DND-41 (cell line): ENCODE measurements at regions not wholly inside any gene's neighbourhood (a gene's known extent, or its start where the extent isn't known, plus 50 kb on each side); places are given as distances from the start of the nearest gene placed in this dataset.

Experiments
- ATAC-seq: fragments of 200-7000 bp; cut with Tn5 transposase; 3 replicates; pipeline ENCODE4 v1.9.1; 2021; ENCODE audit warnings: low read depth; ENCODE audit not compliant: insufficient read depth
- DNase-seq: peaks from one replicate; pipeline ENCODE4 v3.0.0-alpha.2; 2020
- H2AFZ ChIP-seq: 2 replicates; pipeline ENCODE4 v1.6.0; 2012; ENCODE audit warnings: low read depth, low read length
- H3K27ac ChIP-seq: 2 replicates; pipeline ENCODE4 v1.5.1; 2012; ENCODE audit warnings: low read length, inconsistent platforms
- H3K27me3 ChIP-seq: fragments of 200-600 bp; sonication (generic); 2 replicates; pipeline ENCODE4 v1.6.0; 2012; ENCODE audit warnings: low read length, mild to moderate bottlenecking, inconsistent platforms; ENCODE audit not compliant: insufficient read depth, poor library complexity
- H3K36me3 ChIP-seq: 2 replicates; pipeline ENCODE4 v1.5.1; 2012; ENCODE audit warnings: low read length, inconsistent platforms; ENCODE audit not compliant: insufficient read depth
- H3K4me1 ChIP-seq: 2 replicates; pipeline ENCODE4 v1.5.1; 2012; ENCODE audit warnings: mild to moderate bottlenecking, low read length; ENCODE audit not compliant: insufficient read depth
- H3K4me2 ChIP-seq: 2 replicates; pipeline ENCODE4 v1.6.0; 2012; ENCODE audit warnings: mild to moderate bottlenecking, moderate library complexity, low read length, inconsistent platforms; ENCODE audit not compliant: insufficient read depth
- H3K4me3 ChIP-seq, 2 experiments: fragments of 200-600 bp in 1 of 2; shearing (Covaris generic) in 1 of 2; 2 replicates each; pipeline ENCODE4 v1.5.1; 2012 to 2016; ENCODE audit warnings: inconsistent platforms in 2 of 2, low read length in 2 of 2, mild to moderate bottlenecking in 2 of 2, low read depth in 1 of 2, moderate library complexity in 1 of 2
- H3K79me2 ChIP-seq: 2 replicates; pipeline ENCODE4 v1.6.0; 2012; ENCODE audit warnings: low read length, inconsistent platforms; ENCODE audit not compliant: insufficient read depth
- H3K9ac ChIP-seq: 2 replicates; pipeline ENCODE4 v1.6.0; 2012; ENCODE audit warnings: low read depth, mild to moderate bottlenecking, inconsistent platforms, low read length, moderate library complexity
- H3K9me3 ChIP-seq: 2 replicates; pipeline ENCODE4 v1.5.1; 2012; ENCODE audit warnings: low read length, moderate library complexity, mild to moderate bottlenecking, inconsistent platforms; ENCODE audit not compliant: insufficient read depth, severe bottlenecking
- H4K20me1 ChIP-seq: 2 replicates; pipeline ENCODE4 v1.6.0; 2012; ENCODE audit warnings: low read length; ENCODE audit not compliant: insufficient read depth
- EZH2 ChIP-seq: IDR thresholded peaks from 3 replicates; pipeline ENCODE4 v1.6.1; 2012; ENCODE audit warnings: borderline replicate concordance, low read depth, mild to moderate bottlenecking, moderate library complexity, low read length, inconsistent platforms; ENCODE audit not compliant: severe bottlenecking
- TF ChIP-seq, protein P1 (sequence below): IDR thresholded peaks from 2 replicates; pipeline ENCODE4 v1.5.1; 2012; ENCODE audit warnings: borderline replicate concordance, low read length, moderate library complexity, mild to moderate bottlenecking; ENCODE audit not compliant: poor library complexity, severe bottlenecking; ENCODE audit errors: extremely low read depth

DNA sequence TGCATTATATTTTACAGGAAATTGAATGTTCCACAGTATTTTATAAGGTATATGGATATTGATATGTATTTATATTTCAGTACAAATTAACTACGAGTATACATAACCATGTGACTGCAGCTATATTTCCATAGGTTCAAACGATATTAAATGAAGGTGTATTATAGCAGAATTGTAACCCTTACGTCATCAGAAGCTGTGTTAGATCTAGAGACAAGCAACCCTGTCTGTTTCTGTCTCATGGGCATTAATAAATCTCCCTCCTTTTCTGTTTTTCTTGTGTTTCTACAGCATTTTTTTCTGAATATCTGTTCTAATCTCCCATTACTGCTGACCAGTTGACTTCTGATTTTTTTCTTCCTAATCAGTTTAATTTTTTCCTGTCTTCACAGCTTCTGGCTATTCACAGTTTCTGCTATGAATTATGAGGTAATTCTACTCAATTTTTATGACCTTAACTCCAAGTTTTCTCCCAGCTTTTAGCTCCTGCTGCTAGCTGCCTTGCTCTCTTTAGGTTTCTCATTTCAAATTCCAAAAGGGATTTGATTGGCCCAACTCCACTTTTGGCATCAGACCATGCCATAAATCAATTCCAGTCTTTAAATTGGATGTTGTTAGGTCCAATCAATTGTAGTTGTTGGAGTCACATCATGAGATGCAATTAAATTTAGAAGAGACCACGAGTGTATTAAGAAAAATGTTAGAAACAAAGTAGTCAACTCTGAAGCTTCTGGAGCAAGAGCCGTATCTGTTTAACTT is 277.5 kb upstream of the ZSWIM2 start:
- TF ChIP-seq, protein P1, sequence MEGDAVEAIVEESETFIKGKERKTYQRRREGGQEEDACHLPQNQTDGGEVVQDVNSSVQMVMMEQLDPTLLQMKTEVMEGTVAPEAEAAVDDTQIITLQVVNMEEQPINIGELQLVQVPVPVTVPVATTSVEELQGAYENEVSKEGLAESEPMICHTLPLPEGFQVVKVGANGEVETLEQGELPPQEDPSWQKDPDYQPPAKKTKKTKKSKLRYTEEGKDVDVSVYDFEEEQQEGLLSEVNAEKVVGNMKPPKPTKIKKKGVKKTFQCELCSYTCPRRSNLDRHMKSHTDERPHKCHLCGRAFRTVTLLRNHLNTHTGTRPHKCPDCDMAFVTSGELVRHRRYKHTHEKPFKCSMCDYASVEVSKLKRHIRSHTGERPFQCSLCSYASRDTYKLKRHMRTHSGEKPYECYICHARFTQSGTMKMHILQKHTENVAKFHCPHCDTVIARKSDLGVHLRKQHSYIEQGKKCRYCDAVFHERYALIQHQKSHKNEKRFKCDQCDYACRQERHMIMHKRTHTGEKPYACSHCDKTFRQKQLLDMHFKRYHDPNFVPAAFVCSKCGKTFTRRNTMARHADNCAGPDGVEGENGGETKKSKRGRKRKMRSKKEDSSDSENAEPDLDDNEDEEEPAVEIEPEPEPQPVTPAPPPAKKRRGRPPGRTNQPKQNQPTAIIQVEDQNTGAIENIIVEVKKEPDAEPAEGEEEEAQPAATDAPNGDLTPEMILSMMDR = no peak
- no peak for TF ChIP-seq EZH2
- ATAC-seq (no peak), DNase-seq (no peak)
- H3K27me3 ChIP-seq = no peaks in the 10 kb centered on the region
- H3K4me2 ChIP-seq = no peak overlapping the region
- no peaks in the 10 kb centered on the region for H3K36me3 ChIP-seq
- no peak overlapping the region for H3K4me3 ChIP-seq
- no peaks in the 10 kb centered on the region for H3K79me2 ChIP-seq
- H3K9me3 ChIP-seq = no peaks in the 10 kb centered on the region
- no peaks in the 10 kb centered on the region for H4K20me1 ChIP-seq
- H3K27ac ChIP-seq = no peak overlapping the region
- no peak overlapping the region for H3K9ac ChIP-seq
- no peak overlapping the region for H2AFZ ChIP-seq
- H3K4me1 ChIP-seq = no peaks in the 10 kb centered on the region

DNA sequence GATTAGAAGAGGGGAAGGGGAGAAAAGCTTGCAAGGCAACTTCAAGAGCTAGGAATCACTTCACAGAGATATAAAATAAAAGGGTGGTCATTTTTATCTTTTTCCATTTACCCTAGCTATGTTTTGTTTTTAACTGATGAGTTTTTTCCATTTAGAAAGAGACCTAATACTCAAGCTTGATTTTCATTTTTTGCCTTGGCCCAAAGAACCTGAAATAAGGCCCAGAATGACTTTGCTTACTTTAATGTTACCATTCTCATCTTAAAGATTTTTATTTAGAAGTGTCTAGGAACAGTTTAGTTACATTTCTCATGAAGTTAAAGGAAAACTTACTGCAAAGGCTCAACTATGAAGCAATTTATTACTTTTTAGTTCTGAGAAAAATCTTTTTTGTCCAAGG is 276.3 kb upstream of the ZSWIM2 start:
- Histone ChIP-seq H3K27me3 (no peaks in the 10 kb centered on the region), H3K9ac (no peak overlapping the region), H3K9me3 (no peaks in the 10 kb centered on the region), H4K20me1 (no peaks in the 10 kb centered on the region), H2AFZ (no peak overlapping the region), H3K79me2 (no peaks in the 10 kb centered on the region), H3K4me2 (no peak overlapping the region), H3K4me3 (no peak overlapping the region), H3K4me1 (no peaks in the 10 kb centered on the region), H3K36me3 (no peaks in the 10 kb centered on the region), H3K27ac (no peak overlapping the region)
- no peak for ATAC-seq
- no peak for DNase-seq
- TF ChIP-seq, protein P1 = no peak
- TF ChIP-seq EZH2 = no peak

- Histone ChIP-seq H3K4me1 (no peaks in the 10 kb centered on the region), H3K36me3 (no peaks in the 10 kb centered on the region), H3K27ac (no peak overlapping the region), H3K27me3 (no peaks in the 10 kb centered on the region), H3K9me3 (no peaks in the 10 kb centered on the region), H4K20me1 (no peaks in the 10 kb centered on the region), H3K79me2 (no peaks in the 10 kb centered on the region), H3K4me3 (no peak overlapping the region), H3K9ac (no peak overlapping the region), H2AFZ (no peak overlapping the region), H3K4me2 (no peak overlapping the region)
- ATAC-seq (no peak), DNase-seq (no peak)
- TF ChIP-seq, protein P1 = no peak
- TF ChIP-seq EZH2 = no peak
Measured at GRCh38 chr2:187124529-187124928, 275.6 kb upstream of the ZSWIM2 start.
